HEK293T (cell line): ENCODE measurements at regions not wholly inside any gene's neighbourhood (a gene's known extent, or its start where the extent isn't known, plus 50 kb on each side); places are given as distances from the start of the nearest gene placed in this dataset.

ENCODE experiments used
- ARNT ChIP-seq: fragments of 450-650 bp; IDR thresholded peaks from 2 replicates; pipeline ENCODE4 v1.6.1; 2017; ENCODE audit warnings: mild to moderate bottlenecking
- BHLHE40 ChIP-seq: fragments of 450-650 bp; IDR thresholded peaks from 2 replicates; pipeline ENCODE4 v1.6.1; 2016; ENCODE audit warnings: mild to moderate bottlenecking, moderate library complexity, borderline replicate concordance
- ELF4 ChIP-seq: fragments of 450-650 bp; IDR thresholded peaks from 2 replicates; pipeline ENCODE4 v1.6.1; 2017; ENCODE audit warnings: antibody characterized with exemption
- FOXA1 ChIP-seq: fragments of 450-650 bp; IDR thresholded peaks from 2 replicates; pipeline ENCODE4 v1.6.1; 2016; ENCODE audit warnings: mild to moderate bottlenecking
- FOXK2 ChIP-seq: fragments of 450-650 bp; IDR thresholded peaks from 2 replicates; pipeline ENCODE4 v1.6.1; 2016; ENCODE audit warnings: mild to moderate bottlenecking
- FOXM1 ChIP-seq: fragments of 450-650 bp; IDR thresholded peaks from 2 replicates; pipeline ENCODE4 v1.6.1; 2017; ENCODE audit warnings: mild to moderate bottlenecking, borderline replicate concordance
- HDGF ChIP-seq: fragments of 450-650 bp; IDR thresholded peaks from 2 replicates; pipeline ENCODE4 v1.6.1; 2017; ENCODE audit warnings: antibody characterized with exemption, borderline replicate concordance
- L3MBTL2 ChIP-seq: fragments of 450-650 bp; conservative IDR thresholded peaks from 2 replicates; pipeline ENCODE4 v1.6.1; 2016; ENCODE audit warnings: mild to moderate bottlenecking
- NFRKB ChIP-seq: fragments of 450-650 bp; IDR thresholded peaks from 2 replicates; pipeline ENCODE4 v1.6.1; 2016; ENCODE audit warnings: mild to moderate bottlenecking, moderate library complexity
- SP1 ChIP-seq: fragments of 450-650 bp; IDR thresholded peaks from 2 replicates; pipeline ENCODE4 v1.6.1; 2017
- SUZ12 ChIP-seq: fragments of 450-650 bp; IDR thresholded peaks from 2 replicates; pipeline ENCODE4 v1.6.1; 2016; ENCODE audit warnings: mild to moderate bottlenecking
- TF ChIP-seq, protein P1 (sequence below): fragments of 450-650 bp; IDR thresholded peaks from 2 replicates; pipeline ENCODE4 v1.6.1; 2016

DNA sequence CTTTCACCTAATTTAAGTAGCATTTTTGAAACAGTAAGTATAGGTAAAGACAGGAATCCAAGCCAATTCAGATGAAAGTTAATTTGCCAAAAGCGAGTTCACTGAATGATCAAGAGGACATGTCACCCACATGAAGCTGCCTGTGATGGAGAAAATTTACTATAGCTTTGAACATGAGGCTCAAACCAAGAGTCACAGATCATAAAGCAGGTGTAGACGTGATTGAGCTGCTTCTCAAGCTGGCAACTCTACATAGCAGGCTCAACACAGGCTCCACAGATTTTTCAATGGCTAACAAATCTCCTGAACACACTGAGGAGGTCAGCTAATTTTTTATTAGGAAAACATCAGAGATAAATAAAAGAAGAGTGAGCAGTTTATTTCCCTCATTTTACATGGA lies 173.7 kb downstream of the FAM114A2 start:
- TF ChIP-seq FOXK2 (no peak), FOXA1 (no peak), ELF4 (no peak), SUZ12 (no peak), SP1 (no peak), FOXM1 (no peak), NFRKB (no peak), ARNT (no peak), BHLHE40 (no peak), HDGF (no peak), L3MBTL2 (no peak)
- TF ChIP-seq, protein P1, sequence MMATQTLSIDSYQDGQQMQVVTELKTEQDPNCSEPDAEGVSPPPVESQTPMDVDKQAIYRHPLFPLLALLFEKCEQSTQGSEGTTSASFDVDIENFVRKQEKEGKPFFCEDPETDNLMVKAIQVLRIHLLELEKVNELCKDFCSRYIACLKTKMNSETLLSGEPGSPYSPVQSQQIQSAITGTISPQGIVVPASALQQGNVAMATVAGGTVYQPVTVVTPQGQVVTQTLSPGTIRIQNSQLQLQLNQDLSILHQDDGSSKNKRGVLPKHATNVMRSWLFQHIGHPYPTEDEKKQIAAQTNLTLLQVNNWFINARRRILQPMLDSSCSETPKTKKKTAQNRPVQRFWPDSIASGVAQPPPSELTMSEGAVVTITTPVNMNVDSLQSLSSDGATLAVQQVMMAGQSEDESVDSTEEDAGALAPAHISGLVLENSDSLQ, result no peak
